Hepatocyte (in vitro differentiated cells): ENCODE measurements at regions not wholly inside any gene's neighbourhood (a gene's known extent, or its start where the extent isn't known, plus 50 kb on each side); places are given as distances from the start of the nearest gene placed in this dataset.

Experiments used
- DNase-seq: peaks from one replicate; pipeline ENCODE4 v3.0.0-alpha.2; 2016; ENCODE audit warnings: low spot score
- H2AFZ ChIP-seq: fragments of 200-600 bp; sonication (generic); 2 replicates; pipeline ENCODE4 v1.6.0; 2016; ENCODE audit warnings: antibody characterized with exemption, mild to moderate bottlenecking
- H3K27ac ChIP-seq: fragments of 200-600 bp; sonication (generic); 2 replicates; pipeline ENCODE4 v1.5.1; 2016; ENCODE audit warnings: mild to moderate bottlenecking
- H3K27me3 ChIP-seq: fragments of 200-600 bp; sonication (generic); 2 replicates; pipeline ENCODE4 v1.6.1; 2016
- H3K36me3 ChIP-seq: fragments of 200-600 bp; sonication (generic); replicated peaks from 2 replicates; pipeline ENCODE4 v1.5.1; 2016; ENCODE audit warnings: low read depth; ENCODE audit not compliant: insufficient read depth
- H3K4me1 ChIP-seq: fragments of 200-600 bp; sonication (generic); 2 replicates; pipeline ENCODE4 v1.5.1; 2016; ENCODE audit warnings: mild to moderate bottlenecking, moderate library complexity; ENCODE audit not compliant: insufficient read depth
- H3K4me2 ChIP-seq: fragments of 200-600 bp; sonication (generic); 2 replicates; pipeline ENCODE4 v1.6.0; 2016
- H3K4me3 ChIP-seq: fragments of 200-600 bp; sonication (generic); 2 replicates; pipeline ENCODE4 v1.5.1; 2016; ENCODE audit warnings: mild to moderate bottlenecking
- H3K79me2 ChIP-seq: fragments of 200-600 bp; sonication (generic); 2 replicates; pipeline ENCODE4 v1.6.0; 2017; ENCODE audit warnings: mild to moderate bottlenecking
- H3K9me2 ChIP-seq: fragments of 200-600 bp; sonication (generic); replicated peaks from 2 replicates; pipeline ENCODE4 v1.6.0; 2017; ENCODE audit warnings: mild to moderate bottlenecking; ENCODE audit not compliant: insufficient read depth
- H3K9me3 ChIP-seq: fragments of 200-600 bp; sonication (generic); 2 replicates; pipeline ENCODE4 v1.5.1; 2016; ENCODE audit warnings: low read depth, mild to moderate bottlenecking
- H4K20me1 ChIP-seq: fragments of 200-600 bp; sonication (generic); 2 replicates; pipeline ENCODE4 v1.6.0; 2016; ENCODE audit warnings: mild to moderate bottlenecking; ENCODE audit not compliant: insufficient read depth, poor library complexity, severe bottlenecking
- CTCF ChIP-seq: fragments of 200-600 bp; sonication (generic); IDR thresholded peaks from 2 replicates; pipeline ENCODE4 v1.5.1; 2016; ENCODE audit warnings: antibody characterized with exemption, mild to moderate bottlenecking; ENCODE audit not compliant: poor library complexity
- EZH2 ChIP-seq: fragments of 200-600 bp; sonication (generic); IDR thresholded peaks from 2 replicates; pipeline ENCODE4 v1.6.1; 2016; ENCODE audit warnings: antibody characterized with exemption, mild to moderate bottlenecking, borderline replicate concordance
- EZH2phosphoT487 ChIP-seq: fragments of 200-600 bp; sonication (generic); IDR thresholded peaks from one replicate; pipeline ENCODE4 v1.6.1; 2018; ENCODE audit warnings: antibody characterized with exemption, mild to moderate bottlenecking, low read depth, moderate library complexity; ENCODE audit not compliant: unreplicated experiment, severe bottlenecking
- WGBS: methylation state at CpG from one replicate; pipeline ENCODE4 v1.1.6; 2016; ENCODE audit warnings: low lambda C conversion rate; ENCODE audit errors: missing lambda C conversion rate; 5-methylcytosine and 5-hydroxymethylcytosine counted together

GRCh38 chrX:76862509-76862908 is 435.0 kb downstream of the MAGEE1 start:
- Histone ChIP-seq H3K4me1 (no peaks in the 10 kb centered on the region), H3K9me3 (peaks cover 3% of the 10 kb centered on the region), H3K4me3 (no peak overlapping the region), H3K79me2 (no peaks in the 10 kb centered on the region), H3K4me2 (no peak overlapping the region), H4K20me1 (no peaks in the 10 kb centered on the region), H3K27me3 (no peaks in the 10 kb centered on the region), H2AFZ (no peak overlapping the region), H3K36me3 (no peaks in the 10 kb centered on the region), H3K9me2 (no peaks in the 10 kb centered on the region), H3K27ac (no peak overlapping the region)
- TF ChIP-seq EZH2phosphoT487 (no peak), EZH2 (no peak), CTCF (no peak)
- DNase-seq: no peak
- WGBS: 89% methylated on average over 1 of the region's 1 CpG

GRCh38 chrX:76893930-76894329 is 466.4 kb downstream of the MAGEE1 start:
- Histone ChIP-seq H4K20me1 (no peaks in the 10 kb centered on the region), H3K9me3 (no peaks in the 10 kb centered on the region), H3K4me3 (no peak overlapping the region), H2AFZ (no peak overlapping the region), H3K27me3 (no peaks in the 10 kb centered on the region), H3K4me2 (no peak overlapping the region), H3K9me2 (no peaks in the 10 kb centered on the region), H3K79me2 (no peaks in the 10 kb centered on the region), H3K27ac (no peak overlapping the region), H3K36me3 (no peaks in the 10 kb centered on the region), H3K4me1 (no peaks in the 10 kb centered on the region)
- DNase-seq: no peak
- TF ChIP-seq EZH2: no peak
- no peak for TF ChIP-seq CTCF
- TF ChIP-seq EZH2phosphoT487: no peak
- WGBS: 66% methylated on average over 2 of the region's 2 CpGs

GRCh38 chrX:76915836-76916235 is 488.3 kb downstream of the MAGEE1 start:
- H3K27me3 ChIP-seq: no peaks in the 10 kb centered on the region
- no peaks in the 10 kb centered on the region for H3K4me1 ChIP-seq
- no peak overlapping the region for H2AFZ ChIP-seq
- no peak for DNase-seq
- no peaks in the 10 kb centered on the region for H3K36me3 ChIP-seq
- no peaks in the 10 kb centered on the region for H3K9me2 ChIP-seq
- no peaks in the 10 kb centered on the region for H3K79me2 ChIP-seq
- H3K9me3 ChIP-seq: no peaks in the 10 kb centered on the region
- H4K20me1 ChIP-seq: no peaks in the 10 kb centered on the region
- WGBS: 78% methylated on average over 4 of the region's 4 CpGs
- no peak overlapping the region for H3K4me2 ChIP-seq
- no peak overlapping the region for H3K27ac ChIP-seq
- TF ChIP-seq CTCF: no peak
- no peak for TF ChIP-seq EZH2
- no peak for TF ChIP-seq EZH2phosphoT487
- H3K4me3 ChIP-seq: no peak overlapping the region

- Histone ChIP-seq H3K27me3 (no peaks in the 10 kb centered on the region), H2AFZ (no peak overlapping the region), H3K79me2 (no peaks in the 10 kb centered on the region), H3K9me3 (no peaks in the 10 kb centered on the region), H4K20me1 (no peaks in the 10 kb centered on the region), H3K4me1 (no peaks in the 10 kb centered on the region), H3K27ac (no peak overlapping the region), H3K9me2 (no peaks in the 10 kb centered on the region), H3K4me3 (no peak overlapping the region), H3K36me3 (no peaks in the 10 kb centered on the region), H3K4me2 (no peak overlapping the region)
- TF ChIP-seq CTCF (no peak), EZH2 (no peak), EZH2phosphoT487 (no peak)
- WGBS: 86% methylated on average over 1 of the region's 1 CpG
- no peak for DNase-seq
Observed at GRCh38 chrX:76918033-76918432, 490.5 kb downstream of the MAGEE1 start.
